SKM-1 treated with dmso at 0.1 percent for 144 hours (cell line): ENCODE measurements at regions not wholly inside any gene's neighbourhood (a gene's known extent, or its start where the extent isn't known, plus 50 kb on each side); places are given as distances from the start of the nearest gene placed in this dataset.
"Not testable (repeated sequence)": the region's sequence is repeated elsewhere in the genome, so short reads cannot be mapped to it uniquely, and the experiment has no call there.

Experiments used
- DNase-seq: peaks from one replicate; lab custom pipeline; 2025; ENCODE audit not compliant: unreplicated experiment; lab: John Stamatoyannopoulos, UW

- DNase-seq = no peak
Measured at GRCh38 chr17:70278844-70279462, 109.6 kb downstream of the KCNJ2 start.

GRCh38 chr17:70286391-70286790, 117.1 kb downstream of the KCNJ2 start:
- no peak for DNase-seq

GRCh38 chr17:70288540-70289290, 119.4 kb downstream of the KCNJ2 start:
- peak; percentile 26 for DNase-seq

- DNase-seq = no peak
Measured at GRCh38 chr17:70290770-70291169, 121.4 kb downstream of the KCNJ2 start.

GRCh38 chr17:70292366-70292765, 123.0 kb downstream of the KCNJ2 start:
- no peak for DNase-seq

- not testable (repeated sequence) for DNase-seq
Measured at GRCh38 chr17:70293564-70294310, 124.4 kb downstream of the KCNJ2 start.

GRCh38 chr17:70295329-70295728, 126.0 kb downstream of the KCNJ2 start:
- peak; percentile 84 for DNase-seq

GRCh38 chr17:70295731-70296130, 126.4 kb downstream of the KCNJ2 start:
- DNase-seq = peak; percentile 77

- DNase-seq = no peak
Measured at GRCh38 chr17:70296456-70296855, 127.1 kb downstream of the KCNJ2 start.

GRCh38 chr17:70297397-70297796, 128.1 kb downstream of the KCNJ2 start:
- DNase-seq = no peak

- no peak for DNase-seq
Measured at GRCh38 chr17:70298929-70299531, 129.7 kb downstream of the KCNJ2 start.

- no peak for DNase-seq
Measured at GRCh38 chr17:70307430-70308225, 138.3 kb downstream of the KCNJ2 start.

- DNase-seq = no peak
Measured at GRCh38 chr17:70308618-70309017, 139.3 kb downstream of the KCNJ2 start.

GRCh38 chr17:70310221-70310672, 140.9 kb downstream of the KCNJ2 start:
- DNase-seq = no peak

GRCh38 chr17:70313086-70313852, 143.9 kb downstream of the KCNJ2 start:
- no peak for DNase-seq

GRCh38 chr17:70314096-70314495, 144.8 kb downstream of the KCNJ2 start:
- no peak for DNase-seq

- no peak for DNase-seq
Measured at GRCh38 chr17:70314506-70314905, 145.2 kb downstream of the KCNJ2 start.

- no peak for DNase-seq
Measured at GRCh38 chr17:70317421-70317820, 148.1 kb downstream of the KCNJ2 start.

- DNase-seq = no peak
Measured at GRCh38 chr17:70318051-70318450, 148.7 kb downstream of the KCNJ2 start.

GRCh38 chr17:70319516-70319915, 150.2 kb downstream of the KCNJ2 start:
- no peak for DNase-seq
